ENCODE measurements at regions not wholly inside any gene's neighbourhood (a gene's known extent, or its start where the extent isn't known, plus 50 kb on each side); places are given as distances from the start of the nearest gene placed in this dataset.

- DNase-seq = no peak
These were observed 379.8 kb downstream of the TSN start for GRCh38 chr2:122135021-122135937.

- peak in 1 of 2 experiments; percentile 3 for DNase-seq
These were observed 380.6 kb downstream of the TSN start for GRCh38 chr2:122136056-122136455.

GRCh38 chr2:122138561-122138960 is 383.1 kb downstream of the TSN start:
- no peak for DNase-seq

GRCh38 chr2:122139739-122140420 is 384.4 kb downstream of the TSN start:
- no peak for DNase-seq

- no peak for DNase-seq
These were observed 389.4 kb downstream of the TSN start for GRCh38 chr2:122144884-122145283.

GRCh38 chr2:122145856-122146255 is 390.4 kb downstream of the TSN start:
- DNase-seq = no peak

- DNase-seq = no peak
These were observed 392.8 kb downstream of the TSN start for GRCh38 chr2:122148128-122148767.

- DNase-seq = no peak
These were observed 395.3 kb downstream of the TSN start for GRCh38 chr2:122150524-122151280.

GRCh38 chr2:122152571-122152970 is 397.1 kb downstream of the TSN start:
- no peak for DNase-seq

- no peak for DNase-seq
These were observed 400.9 kb downstream of the TSN start for GRCh38 chr2:122156176-122156890.

- no peak for DNase-seq
These were observed 401.7 kb downstream of the TSN start for GRCh38 chr2:122157158-122157557.

- no peak for DNase-seq
These were observed 408.2 kb downstream of the TSN start for GRCh38 chr2:122163617-122164016.

- DNase-seq = no peak
These were observed 409.5 kb downstream of the TSN start for GRCh38 chr2:122164964-122165363.

- no peak for DNase-seq
These were observed 411.4 kb downstream of the TSN start for GRCh38 chr2:122166820-122167219.

- DNase-seq = no peak
These were observed 412.1 kb downstream of the TSN start for GRCh38 chr2:122167515-122167914.

GRCh38 chr2:122168799-122169198 is 413.3 kb downstream of the TSN start:
- no peak for DNase-seq

GRCh38 chr2:122172812-122173211 is 417.4 kb downstream of the TSN start:
- DNase-seq = no peak

- no peak for DNase-seq
These were observed 418.6 kb downstream of the TSN start for GRCh38 chr2:122174061-122174460.

- no peak for DNase-seq
These were observed 424.2 kb downstream of the TSN start for GRCh38 chr2:122179492-122180165.

GRCh38 chr2:122180972-122181371 is 425.5 kb downstream of the TSN start:
- DNase-seq = no peak

- DNase-seq = no peak
These were observed 427.3 kb downstream of the TSN start for GRCh38 chr2:122182616-122183355.
